GM13977 (cell line): ENCODE measurements at regions not wholly inside any gene's neighbourhood (a gene's known extent, or its start where the extent isn't known, plus 50 kb on each side); places are given as distances from the start of the nearest gene placed in this dataset.

Source experiments
- DNase-seq: peaks from one replicate; pipeline ENCODE4 v3.0.0; 2012; ENCODE audit warnings: low spot score
- in situ Hi-C: fragments of 300-500 bp; cut with MboI; formaldehyde crosslinking; loops from one replicate; pipeline ENCODE4 v1.12.0; 2022; ENCODE audit warnings: low sequenced_read_pairs, low pct_unique_long_range_greater_than_20kb, mixed read lengths, inconsistent platforms; ENCODE audit not compliant: unreplicated experiment
- TF ChIP-seq, protein P1 (sequence below): IDR thresholded peaks from 2 replicates; pipeline ENCODE4 v1.5.1; 2012; ENCODE audit warnings: mild to moderate bottlenecking, control low read depth; ENCODE audit not compliant: insufficient read depth; ENCODE audit errors: extremely low read depth, missing control alignments

GRCh38 chr5:158414780-158415179 is 555.8 kb upstream of the CLINT1 start:
- in situ Hi-C loops, result no loop called here
- TF ChIP-seq, protein P1, sequence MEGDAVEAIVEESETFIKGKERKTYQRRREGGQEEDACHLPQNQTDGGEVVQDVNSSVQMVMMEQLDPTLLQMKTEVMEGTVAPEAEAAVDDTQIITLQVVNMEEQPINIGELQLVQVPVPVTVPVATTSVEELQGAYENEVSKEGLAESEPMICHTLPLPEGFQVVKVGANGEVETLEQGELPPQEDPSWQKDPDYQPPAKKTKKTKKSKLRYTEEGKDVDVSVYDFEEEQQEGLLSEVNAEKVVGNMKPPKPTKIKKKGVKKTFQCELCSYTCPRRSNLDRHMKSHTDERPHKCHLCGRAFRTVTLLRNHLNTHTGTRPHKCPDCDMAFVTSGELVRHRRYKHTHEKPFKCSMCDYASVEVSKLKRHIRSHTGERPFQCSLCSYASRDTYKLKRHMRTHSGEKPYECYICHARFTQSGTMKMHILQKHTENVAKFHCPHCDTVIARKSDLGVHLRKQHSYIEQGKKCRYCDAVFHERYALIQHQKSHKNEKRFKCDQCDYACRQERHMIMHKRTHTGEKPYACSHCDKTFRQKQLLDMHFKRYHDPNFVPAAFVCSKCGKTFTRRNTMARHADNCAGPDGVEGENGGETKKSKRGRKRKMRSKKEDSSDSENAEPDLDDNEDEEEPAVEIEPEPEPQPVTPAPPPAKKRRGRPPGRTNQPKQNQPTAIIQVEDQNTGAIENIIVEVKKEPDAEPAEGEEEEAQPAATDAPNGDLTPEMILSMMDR, result no peak
- DNase-seq, result no peak

DNA sequence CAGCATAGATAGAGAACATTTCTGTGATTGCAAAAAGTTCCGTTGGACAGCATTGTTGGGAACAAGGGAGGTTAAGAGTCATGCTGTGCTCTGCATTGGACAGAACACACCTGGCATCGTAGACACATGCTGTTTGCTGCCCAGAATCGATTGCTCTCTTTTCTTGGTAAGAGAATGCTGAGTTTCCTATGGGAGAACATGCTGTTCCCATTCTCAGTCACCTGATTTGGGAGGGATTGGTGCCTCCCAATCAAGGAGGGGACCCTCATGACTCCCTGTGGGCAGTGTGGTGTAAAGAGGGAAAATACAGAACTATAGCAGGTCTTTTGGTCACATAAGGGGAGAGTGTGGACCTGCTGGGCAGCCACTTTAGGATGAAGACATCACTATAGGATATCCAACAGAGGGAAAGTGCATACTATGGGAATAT is 555.4 kb upstream of the CLINT1 start:
- no peak for DNase-seq
- TF ChIP-seq, protein P1, result no peak
- in situ Hi-C loops, result no loop called here

GRCh38 chr5:158413122-158413680 is 554.3 kb upstream of the CLINT1 start:
- in situ Hi-C loops, result no loop called here
- TF ChIP-seq, protein P1, result no peak
- no peak for DNase-seq

GRCh38 chr5:158410976-158411375 is 552.0 kb upstream of the CLINT1 start:
- TF ChIP-seq, protein P1, result no peak
- no peak for DNase-seq
- in situ Hi-C loops, result no loop called here

- no peak for DNase-seq
- TF ChIP-seq, protein P1, result no peak
- in situ Hi-C loops, result no loop called here
Observed at GRCh38 chr5:158409507-158409906, 550.6 kb upstream of the CLINT1 start.

DNA sequence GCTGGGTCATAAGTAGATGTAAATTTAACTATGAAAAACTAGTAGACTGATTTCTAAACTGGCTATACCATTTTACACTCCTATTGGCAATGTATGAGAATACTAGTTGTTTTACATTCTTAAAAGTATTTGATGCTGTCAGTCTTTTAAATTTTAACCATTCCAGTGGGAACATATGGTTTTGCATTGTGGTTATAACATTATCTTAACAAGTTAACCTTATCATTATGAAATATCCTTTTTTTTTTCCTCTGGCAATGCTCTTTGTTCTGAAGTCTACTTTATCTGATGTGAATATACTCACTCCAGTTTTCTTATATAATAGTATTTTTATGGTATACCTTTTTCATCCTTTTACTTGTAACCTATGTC is 548.9 kb upstream of the CLINT1 start:
- no peak for DNase-seq
- in situ Hi-C loops, result no loop called here
- TF ChIP-seq, protein P1, result no peak
